ENCODE measurements at regions not wholly inside any gene's neighbourhood (a gene's known extent, or its start where the extent isn't known, plus 50 kb on each side); places are given as distances from the start of the nearest gene placed in this dataset.

GRCh38 chr3:29092348-29092747, 188.5 kb upstream of the RBMS3 start:
- no peaks in the 10 kb centered on the region for H3K36me3 ChIP-seq (replicated peaks; ENCODE audit: insufficient read depth, low read length)
- H3K9me2 ChIP-seq (replicated peaks; ENCODE audit: insufficient read depth, low read length): no peaks in the 10 kb centered on the region
- no peaks in the 10 kb centered on the region for H3F3A ChIP-seq (ENCODE audit: insufficient read depth, low read length)
- no peak overlapping the region for H3K9ac ChIP-seq (ENCODE audit: low read length)
- TF ChIP-seq EZH2phosphoT487 (IDR thresholded peaks at IDR 0.05; ENCODE audit: low read length): no peak
- TF ChIP-seq CTCF (IDR thresholded peaks at IDR 0.05; ENCODE audit: low read length): no peak
- no peak for TF ChIP-seq EZH2 (optimal IDR thresholded peaks at IDR 0.05; ENCODE audit: low read depth, low read length)
- no peaks in the 10 kb centered on the region for H3K27me3 ChIP-seq (replicated peaks; ENCODE audit: insufficient read depth, low read length)
- no peak for DNase-seq
- H2AFZ ChIP-seq (ENCODE audit: low read length): no peak overlapping the region
- H3K4me1 ChIP-seq (ENCODE audit: low read length): no peaks in the 10 kb centered on the region
- no peaks in the 10 kb centered on the region for H3K79me2 ChIP-seq (ENCODE audit: low read length)
- no peaks in the 10 kb centered on the region for H3K9me3 ChIP-seq (replicated peaks; ENCODE audit: insufficient read depth, low read length)
- H3K4me3 ChIP-seq (ENCODE audit: low read length): no peak overlapping the region
- no peak overlapping the region for H3K4me2 ChIP-seq (ENCODE audit: low read depth, low read length)
- no peaks in the 10 kb centered on the region for H4K20me1 ChIP-seq (ENCODE audit: insufficient read depth, low read length)
- no peak overlapping the region for H3K27ac ChIP-seq (ENCODE audit: low read length)

DNA sequence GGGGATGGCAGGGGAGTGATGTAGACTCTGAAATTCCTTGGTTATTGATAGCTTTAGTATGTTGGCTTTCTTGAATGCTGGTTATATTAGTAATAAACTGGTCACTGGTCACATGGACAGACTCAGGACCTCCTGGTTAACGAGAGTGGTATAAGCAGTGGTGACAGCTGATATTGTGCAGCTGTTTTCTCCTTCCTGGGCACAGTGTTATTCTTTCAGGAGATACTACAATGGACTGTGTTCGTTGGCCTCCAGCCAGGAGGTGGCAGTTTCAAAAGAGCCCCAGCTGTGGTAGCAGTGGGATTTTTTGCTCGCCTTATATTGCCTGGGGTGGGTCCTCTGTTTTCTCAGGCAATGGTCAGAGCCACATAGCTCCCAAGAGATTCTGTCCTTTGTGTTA, 181.6 kb upstream of the RBMS3 start:
- Histone ChIP-seq H3K4me3 (ENCODE audit: low read length) (no peak overlapping the region), H3K27me3 (replicated peaks; ENCODE audit: insufficient read depth, low read length) (no peaks in the 10 kb centered on the region), H3K9ac (ENCODE audit: low read length) (no peak overlapping the region), H3K36me3 (replicated peaks; ENCODE audit: insufficient read depth, low read length) (no peaks in the 10 kb centered on the region), H3K4me2 (ENCODE audit: low read depth, low read length) (no peak overlapping the region), H3F3A (ENCODE audit: insufficient read depth, low read length) (no peaks in the 10 kb centered on the region), H2AFZ (ENCODE audit: low read length) (no peak overlapping the region), H3K9me2 (replicated peaks; ENCODE audit: insufficient read depth, low read length) (no peaks in the 10 kb centered on the region), H3K4me1 (ENCODE audit: low read length) (no peaks in the 10 kb centered on the region), H4K20me1 (ENCODE audit: insufficient read depth, low read length) (no peaks in the 10 kb centered on the region), H3K79me2 (ENCODE audit: low read length) (no peaks in the 10 kb centered on the region), H3K9me3 (replicated peaks; ENCODE audit: insufficient read depth, low read length) (no peaks in the 10 kb centered on the region), H3K27ac (ENCODE audit: low read length) (no peak overlapping the region)
- DNase-seq: no peak
- no peak for TF ChIP-seq EZH2 (optimal IDR thresholded peaks at IDR 0.05; ENCODE audit: low read depth, low read length)
- TF ChIP-seq EZH2phosphoT487 (IDR thresholded peaks at IDR 0.05; ENCODE audit: low read length): no peak
- no peak for TF ChIP-seq CTCF (IDR thresholded peaks at IDR 0.05; ENCODE audit: low read length)

DNA sequence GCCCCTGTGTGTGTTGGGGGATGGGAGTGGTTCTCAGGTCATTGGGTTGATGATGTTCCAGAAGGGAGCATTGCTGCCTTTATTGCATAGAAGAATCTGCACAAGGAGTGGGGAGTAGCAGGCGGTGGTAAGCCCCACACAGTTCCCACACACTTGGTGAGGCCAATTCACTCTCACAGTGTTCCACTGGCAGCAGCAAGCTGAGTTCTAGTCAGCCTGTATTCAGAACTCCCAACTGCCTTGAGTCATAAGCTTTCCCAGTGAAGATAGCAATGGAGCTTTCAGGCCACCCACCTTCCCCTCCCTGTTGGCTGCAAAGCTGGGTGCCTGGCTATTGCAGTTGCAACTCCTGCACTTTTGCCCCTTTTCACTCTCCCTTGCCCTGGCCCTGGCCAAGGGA, 181.1 kb upstream of the RBMS3 start:
- TF ChIP-seq EZH2phosphoT487 (IDR thresholded peaks at IDR 0.05; ENCODE audit: low read length) (no peak), EZH2 (optimal IDR thresholded peaks at IDR 0.05; ENCODE audit: low read depth, low read length) (no peak)
- H3K9me3 ChIP-seq (replicated peaks; ENCODE audit: insufficient read depth, low read length): no peaks in the 10 kb centered on the region
- H3K9me2 ChIP-seq (replicated peaks; ENCODE audit: insufficient read depth, low read length): no peaks in the 10 kb centered on the region
- no peaks in the 10 kb centered on the region for H3K36me3 ChIP-seq (replicated peaks; ENCODE audit: insufficient read depth, low read length)
- no peak overlapping the region for H3K27ac ChIP-seq (ENCODE audit: low read length)
- H3K4me3 ChIP-seq (ENCODE audit: low read length): no peak overlapping the region
- no peak overlapping the region for H3K9ac ChIP-seq (ENCODE audit: low read length)
- DNase-seq: no peak
- H3K27me3 ChIP-seq (replicated peaks; ENCODE audit: insufficient read depth, low read length): no peaks in the 10 kb centered on the region
- H2AFZ ChIP-seq (ENCODE audit: low read length): no peak overlapping the region
- H3K4me1 ChIP-seq (ENCODE audit: low read length): no peaks in the 10 kb centered on the region
- H3K4me2 ChIP-seq (ENCODE audit: low read depth, low read length): no peak overlapping the region
- no peaks in the 10 kb centered on the region for H4K20me1 ChIP-seq (ENCODE audit: insufficient read depth, low read length)
- no peaks in the 10 kb centered on the region for H3F3A ChIP-seq (ENCODE audit: insufficient read depth, low read length)
- no peaks in the 10 kb centered on the region for H3K79me2 ChIP-seq (ENCODE audit: low read length)

GRCh38 chr3:29100292-29100691, 180.6 kb upstream of the RBMS3 start:
- no peak overlapping the region for H3K4me2 ChIP-seq (ENCODE audit: low read depth, low read length)
- DNase-seq: no peak
- no peaks in the 10 kb centered on the region for H3K9me2 ChIP-seq (replicated peaks; ENCODE audit: insufficient read depth, low read length)
- H3K79me2 ChIP-seq (ENCODE audit: low read length): no peaks in the 10 kb centered on the region
- no peak overlapping the region for H2AFZ ChIP-seq (ENCODE audit: low read length)
- H3K36me3 ChIP-seq (replicated peaks; ENCODE audit: insufficient read depth, low read length): no peaks in the 10 kb centered on the region
- H3K9ac ChIP-seq (ENCODE audit: low read length): no peak overlapping the region
- no peaks in the 10 kb centered on the region for H4K20me1 ChIP-seq (ENCODE audit: insufficient read depth, low read length)
- no peaks in the 10 kb centered on the region for H3K4me1 ChIP-seq (ENCODE audit: low read length)
- no peak overlapping the region for H3K27ac ChIP-seq (ENCODE audit: low read length)
- no peak overlapping the region for H3K4me3 ChIP-seq (ENCODE audit: low read length)
- TF ChIP-seq CTCF (IDR thresholded peaks at IDR 0.05; ENCODE audit: low read length) (no peak), EZH2phosphoT487 (IDR thresholded peaks at IDR 0.05; ENCODE audit: low read length) (no peak), EZH2 (optimal IDR thresholded peaks at IDR 0.05; ENCODE audit: low read depth, low read length) (no peak)
- H3K9me3 ChIP-seq (replicated peaks; ENCODE audit: insufficient read depth, low read length): no peaks in the 10 kb centered on the region
- no peaks in the 10 kb centered on the region for H3K27me3 ChIP-seq (replicated peaks; ENCODE audit: insufficient read depth, low read length)
- no peaks in the 10 kb centered on the region for H3F3A ChIP-seq (ENCODE audit: insufficient read depth, low read length)

Measured in MM.1S (cell line).